Left ventricle myocardium inferior (tissue), 1 donor: ENCODE measurements at regions not wholly inside any gene's neighbourhood (a gene's known extent, or its start where the extent isn't known, plus 50 kb on each side); places are given as distances from the start of the nearest gene placed in this dataset.

Experiments used
- DNase-seq: peaks from one replicate; pipeline ENCODE4 v3.0.0-alpha.2; 2020
- H3K27ac ChIP-seq: fragments of 200-600 bp; replicated peaks from 2 replicates; pipeline ENCODE4 v1.8.0; 2021
- H3K27me3 ChIP-seq: fragments of 200-600 bp; 2 replicates; pipeline ENCODE4 v1.8.0; 2021; ENCODE audit warnings: low read depth
- H3K36me3 ChIP-seq: fragments of 200-600 bp; 2 replicates; pipeline ENCODE4 v1.8.0; 2021
- H3K4me1 ChIP-seq: fragments of 200-600 bp; 2 replicates; pipeline ENCODE4 v1.8.0; 2021
- H3K4me3 ChIP-seq: fragments of 200-600 bp; 2 replicates; pipeline ENCODE4 v1.8.0; 2021; ENCODE audit warnings: mild to moderate bottlenecking, moderate library complexity
- H3K9me3 ChIP-seq: fragments of 200-600 bp; replicated peaks from 2 replicates; pipeline ENCODE4 v1.8.0; 2021
- intact Hi-C: fragments of 100-400 bp; cut with micrococcal nuclease; formaldehyde crosslinking; loops from one replicate; pipeline ENCODE4 v1.11.0; 2022
- TF ChIP-seq, protein P1 (sequence below): fragments of 200-600 bp; IDR thresholded peaks from 2 replicates; pipeline ENCODE4 v1.8.0; 2021; ENCODE audit warnings: antibody characterized with exemption, mild to moderate bottlenecking, borderline replicate concordance
- donor health status: DM: no; HTN: yes; CAD: no; lungs with severe emphysema.

DNA sequence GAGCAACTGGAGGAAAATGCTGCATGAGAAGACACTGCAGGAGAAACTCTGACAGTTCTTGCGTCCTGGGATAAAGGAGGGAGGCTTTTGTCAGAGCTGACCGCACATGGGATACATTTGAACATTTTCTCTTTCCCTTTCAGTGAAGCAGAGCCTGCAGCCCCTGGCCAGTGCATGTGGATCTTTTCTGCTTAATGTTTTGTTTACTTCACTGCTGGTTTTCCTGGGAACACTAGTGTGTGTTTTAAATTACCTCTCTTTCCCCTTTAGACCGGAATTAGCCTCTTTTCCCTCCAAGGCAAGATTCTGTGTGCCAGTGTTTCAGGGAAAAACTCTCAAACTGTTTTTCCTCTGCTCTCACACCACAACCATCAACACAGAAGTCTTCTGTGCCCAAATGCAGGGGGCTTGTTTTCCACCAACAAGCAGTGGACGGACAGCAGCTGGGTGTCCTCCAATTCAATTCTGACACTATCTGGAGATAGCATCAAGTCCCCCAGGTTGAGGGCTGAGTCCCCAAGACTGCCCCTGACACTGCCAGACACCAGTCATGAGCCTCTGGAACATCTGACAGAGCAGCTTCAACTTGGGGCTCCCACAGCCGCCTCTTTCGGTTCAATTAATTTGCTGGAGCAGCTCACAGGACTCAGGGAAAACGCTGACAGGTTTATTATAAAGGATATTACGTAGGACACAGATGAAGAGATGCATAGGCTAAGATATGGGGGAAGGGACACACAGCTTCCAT, 136.2 kb downstream of the RHOU start:
- H3K9me3 ChIP-seq, result no peaks in the 10 kb centered on the region
- no peaks in the 10 kb centered on the region for H3K36me3 ChIP-seq
- no peak overlapping the region for H3K27ac ChIP-seq
- H3K27me3 ChIP-seq, result peaks cover 13% of the 10 kb centered on the region
- TF ChIP-seq, protein P1, sequence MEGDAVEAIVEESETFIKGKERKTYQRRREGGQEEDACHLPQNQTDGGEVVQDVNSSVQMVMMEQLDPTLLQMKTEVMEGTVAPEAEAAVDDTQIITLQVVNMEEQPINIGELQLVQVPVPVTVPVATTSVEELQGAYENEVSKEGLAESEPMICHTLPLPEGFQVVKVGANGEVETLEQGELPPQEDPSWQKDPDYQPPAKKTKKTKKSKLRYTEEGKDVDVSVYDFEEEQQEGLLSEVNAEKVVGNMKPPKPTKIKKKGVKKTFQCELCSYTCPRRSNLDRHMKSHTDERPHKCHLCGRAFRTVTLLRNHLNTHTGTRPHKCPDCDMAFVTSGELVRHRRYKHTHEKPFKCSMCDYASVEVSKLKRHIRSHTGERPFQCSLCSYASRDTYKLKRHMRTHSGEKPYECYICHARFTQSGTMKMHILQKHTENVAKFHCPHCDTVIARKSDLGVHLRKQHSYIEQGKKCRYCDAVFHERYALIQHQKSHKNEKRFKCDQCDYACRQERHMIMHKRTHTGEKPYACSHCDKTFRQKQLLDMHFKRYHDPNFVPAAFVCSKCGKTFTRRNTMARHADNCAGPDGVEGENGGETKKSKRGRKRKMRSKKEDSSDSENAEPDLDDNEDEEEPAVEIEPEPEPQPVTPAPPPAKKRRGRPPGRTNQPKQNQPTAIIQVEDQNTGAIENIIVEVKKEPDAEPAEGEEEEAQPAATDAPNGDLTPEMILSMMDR, result no peak
- no peak for DNase-seq
- H3K4me1 ChIP-seq, result peaks cover 6% of the 10 kb centered on the region
- H3K4me3 ChIP-seq, result no peak overlapping the region
- intact Hi-C loops, result no loop called here

DNA sequence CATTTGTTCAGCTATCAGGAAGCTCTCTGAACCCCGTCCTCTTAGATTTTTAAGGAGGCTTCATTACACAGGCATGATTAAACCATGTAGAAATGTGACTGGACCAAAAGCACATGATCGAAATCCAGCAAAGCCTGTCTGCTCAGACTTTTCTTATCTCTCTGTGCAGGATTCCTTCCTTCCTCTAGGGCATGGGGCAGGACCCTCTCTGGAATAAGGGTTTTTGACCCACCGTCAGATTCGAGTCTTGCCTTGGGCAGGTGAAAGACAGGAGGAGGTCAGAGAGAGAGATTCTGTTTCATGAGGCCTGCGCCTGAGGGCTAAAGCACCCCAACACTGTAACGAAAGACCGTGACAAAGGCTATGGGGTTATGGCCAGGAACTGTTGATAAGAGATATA, 136.8 kb downstream of the RHOU start:
- H3K9me3 ChIP-seq, result no peaks in the 10 kb centered on the region
- TF ChIP-seq, protein P1, result no peak
- H3K36me3 ChIP-seq, result no peaks in the 10 kb centered on the region
- no peak overlapping the region for H3K4me3 ChIP-seq
- H3K27me3 ChIP-seq, result peaks cover 13% of the 10 kb centered on the region
- DNase-seq, result no peak
- peaks cover 6% of the 10 kb centered on the region for H3K4me1 ChIP-seq
- no peak overlapping the region for H3K27ac ChIP-seq
- intact Hi-C loops, result no loop called here

DNA sequence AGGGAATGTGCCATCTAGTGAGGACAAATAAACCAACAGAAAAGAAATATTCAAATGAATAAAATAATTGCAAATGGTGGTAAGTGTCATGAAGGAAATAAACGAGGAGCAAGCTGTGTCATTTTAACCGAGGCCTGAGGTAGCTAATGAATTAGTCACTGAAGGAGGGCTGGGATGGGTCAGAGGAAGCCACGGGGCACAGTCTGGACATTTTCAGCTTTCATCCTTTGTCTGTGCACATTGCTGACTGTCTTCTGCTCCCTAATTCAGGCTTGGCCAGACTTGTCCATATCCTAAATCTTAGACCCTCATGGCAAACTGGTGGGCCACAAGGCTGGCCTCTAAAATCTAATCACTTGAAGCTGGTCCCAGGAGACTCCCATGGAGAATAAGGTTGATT, 138.4 kb downstream of the RHOU start:
- intact Hi-C loops, result no loop called here

DNA sequence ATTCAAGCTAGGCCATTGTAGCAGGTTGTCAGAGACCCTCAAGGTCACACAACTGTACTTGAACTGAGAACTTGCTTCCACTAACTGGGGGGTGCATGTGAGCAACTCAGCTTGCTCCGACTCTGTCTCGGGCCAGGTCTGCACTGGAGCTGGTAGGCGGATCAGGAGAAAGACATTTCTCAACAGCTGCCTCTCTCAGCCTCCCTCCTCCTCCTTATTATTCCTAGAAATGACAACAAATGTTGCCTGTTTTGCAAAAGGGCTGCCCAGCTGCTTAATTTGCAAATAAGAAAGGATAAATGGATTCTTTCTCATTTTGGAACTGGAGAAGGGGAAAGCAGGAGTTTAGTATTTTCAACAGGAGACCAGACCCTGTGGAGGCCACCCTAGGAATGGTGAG, 140.5 kb downstream of the RHOU start:
- no peak overlapping the region for H3K27ac ChIP-seq
- intact Hi-C loops, result no loop called here
- H3K9me3 ChIP-seq, result no peaks in the 10 kb centered on the region
- DNase-seq, result no peak
- H3K27me3 ChIP-seq, result no peaks in the 10 kb centered on the region
- no peak overlapping the region for H3K4me3 ChIP-seq
- TF ChIP-seq, protein P1, result no peak
- no peaks in the 10 kb centered on the region for H3K36me3 ChIP-seq
- H3K4me1 ChIP-seq, result peaks cover 6% of the 10 kb centered on the region

More for the DNA sequence above, 138.4 kb downstream of the RHOU start:
- Histone ChIP-seq H3K36me3 (no peaks in the 10 kb centered on the region), H3K4me3 (no peak overlapping the region), H3K9me3 (no peaks in the 10 kb centered on the region), H3K4me1 (peaks cover 6% of the 10 kb centered on the region), H3K27me3 (peaks cover 13% of the 10 kb centered on the region), H3K27ac (no peak overlapping the region)
- TF ChIP-seq, protein P1, result no peak
- DNase-seq, result no peak

DNA sequence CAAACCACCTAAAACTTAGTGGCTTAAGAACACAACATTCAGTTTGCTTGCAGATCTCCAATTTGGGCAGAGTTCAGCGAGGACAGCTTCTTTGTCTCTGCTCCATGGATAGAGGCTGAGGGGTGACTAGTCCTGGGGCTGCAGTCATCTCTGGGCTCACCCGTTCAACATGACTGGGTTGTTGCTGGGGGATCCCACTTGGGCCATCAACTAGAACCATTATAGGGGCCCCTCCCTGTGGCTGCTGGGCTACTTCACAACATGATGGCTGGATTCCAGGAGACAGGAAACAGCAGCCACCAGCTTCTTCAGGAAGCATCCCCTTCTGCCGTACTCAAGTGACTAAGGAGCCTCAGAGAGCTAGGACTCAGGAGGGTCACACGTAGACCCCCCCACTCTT, 140.9 kb downstream of the RHOU start:
- Histone ChIP-seq H3K4me1 (peaks cover 6% of the 10 kb centered on the region), H3K4me3 (no peak overlapping the region), H3K9me3 (no peaks in the 10 kb centered on the region), H3K36me3 (no peaks in the 10 kb centered on the region), H3K27ac (no peak overlapping the region), H3K27me3 (no peaks in the 10 kb centered on the region)
- TF ChIP-seq, protein P1, result no peak
- DNase-seq, result no peak
- intact Hi-C loops, result no loop called here
